ENCODE measurements at regions not wholly inside any gene's neighbourhood (a gene's known extent, or its start where the extent isn't known, plus 50 kb on each side); places are given as distances from the start of the nearest gene placed in this dataset.

GRCh38 chr9:28234894-28235277 is 661.6 kb upstream of the C9orf72 start:
- DNase-seq (ENCODE audit: low spot score in 2 of 2) = no peak
- Histone ChIP-seq H3K9me3 (no peaks in the 10 kb centered on the region), H3K4me3 (no peak overlapping the region), H3K4me1 (no peaks in the 10 kb centered on the region), H3K36me3 (replicated peaks) (no peaks in the 10 kb centered on the region), H3K27me3 (ENCODE audit: low read depth) (no peaks in the 10 kb centered on the region)
- in situ Hi-C loops (cut with MboI; ENCODE audit: low sequenced_read_pairs) = no loop called here

GRCh38 chr9:28249424-28249823 is 676.1 kb upstream of the C9orf72 start:
- in situ Hi-C loops (cut with MboI; ENCODE audit: low sequenced_read_pairs) = no loop called here
- no peaks in the 10 kb centered on the region for H3K9me3 ChIP-seq
- H3K27me3 ChIP-seq (ENCODE audit: low read depth) = no peaks in the 10 kb centered on the region
- no peaks in the 10 kb centered on the region for H3K4me1 ChIP-seq
- no peak for DNase-seq (ENCODE audit: low spot score in 2 of 2)
- H3K4me3 ChIP-seq = no peak overlapping the region
- H3K36me3 ChIP-seq (replicated peaks) = no peaks in the 10 kb centered on the region

- Histone ChIP-seq H3K9me3 (no peaks in the 10 kb centered on the region), H3K4me3 (no peak overlapping the region), H3K27me3 (ENCODE audit: low read depth) (no peaks in the 10 kb centered on the region), H3K4me1 (no peaks in the 10 kb centered on the region), H3K36me3 (replicated peaks) (no peaks in the 10 kb centered on the region)
- in situ Hi-C loops (cut with MboI; ENCODE audit: low sequenced_read_pairs) = no loop called here
- DNase-seq (ENCODE audit: low spot score in 2 of 2) = no peak
Observed at GRCh38 chr9:28255174-28255573, 681.9 kb upstream of the C9orf72 start.

GRCh38 chr9:28260330-28260729 is 687.0 kb upstream of the C9orf72 start:
- Histone ChIP-seq H3K9me3 (no peaks in the 10 kb centered on the region), H3K4me1 (no peaks in the 10 kb centered on the region), H3K27me3 (ENCODE audit: low read depth) (no peaks in the 10 kb centered on the region), H3K36me3 (replicated peaks) (no peaks in the 10 kb centered on the region), H3K4me3 (no peak overlapping the region)
- DNase-seq (ENCODE audit: low spot score in 2 of 2) = no peak
- in situ Hi-C loops (cut with MboI; ENCODE audit: low sequenced_read_pairs) = no loop called here

GRCh38 chr9:28264368-28264767 is 691.1 kb upstream of the C9orf72 start:
- H3K27me3 ChIP-seq (ENCODE audit: low read depth) = no peaks in the 10 kb centered on the region
- in situ Hi-C loops (cut with MboI; ENCODE audit: low sequenced_read_pairs) = no loop called here
- no peaks in the 10 kb centered on the region for H3K4me1 ChIP-seq
- H3K9me3 ChIP-seq = no peaks in the 10 kb centered on the region
- DNase-seq (ENCODE audit: low spot score in 2 of 2) = no peak
- H3K4me3 ChIP-seq = no peak overlapping the region
- H3K36me3 ChIP-seq (replicated peaks) = no peaks in the 10 kb centered on the region

- Histone ChIP-seq H3K27me3 (ENCODE audit: low read depth) (no peaks in the 10 kb centered on the region), H3K9me3 (no peaks in the 10 kb centered on the region), H3K4me3 (no peak overlapping the region), H3K4me1 (no peaks in the 10 kb centered on the region), H3K36me3 (replicated peaks) (no peaks in the 10 kb centered on the region)
- DNase-seq (ENCODE audit: low spot score in 2 of 2) = no peak
- in situ Hi-C loops (cut with MboI; ENCODE audit: low sequenced_read_pairs) = no loop called here
Observed at GRCh38 chr9:28267351-28267750, 694.1 kb upstream of the C9orf72 start.

GRCh38 chr9:28270156-28270555 is 696.9 kb upstream of the C9orf72 start:
- in situ Hi-C loops (cut with MboI; ENCODE audit: low sequenced_read_pairs) = no loop called here
- DNase-seq (ENCODE audit: low spot score in 2 of 2) = no peak

GRCh38 chr9:28272127-28272526 is 698.8 kb upstream of the C9orf72 start:
- in situ Hi-C loops (cut with MboI; ENCODE audit: low sequenced_read_pairs) = no loop called here
- H3K4me1 ChIP-seq = no peaks in the 10 kb centered on the region
- H3K4me3 ChIP-seq = no peak overlapping the region
- H3K27me3 ChIP-seq (ENCODE audit: low read depth) = no peaks in the 10 kb centered on the region
- no peak for DNase-seq (ENCODE audit: low spot score in 2 of 2)
- no peaks in the 10 kb centered on the region for H3K36me3 ChIP-seq (replicated peaks)
- no peaks in the 10 kb centered on the region for H3K9me3 ChIP-seq

More at GRCh38 chr9:28270156-28270555, 696.9 kb upstream of the C9orf72 start:
- H3K27me3 ChIP-seq (ENCODE audit: low read depth) = no peaks in the 10 kb centered on the region
- H3K9me3 ChIP-seq = no peaks in the 10 kb centered on the region
- H3K36me3 ChIP-seq (replicated peaks) = no peaks in the 10 kb centered on the region
- no peaks in the 10 kb centered on the region for H3K4me1 ChIP-seq
- no peak overlapping the region for H3K4me3 ChIP-seq

GRCh38 chr9:28287455-28287854 is 714.2 kb upstream of the C9orf72 start:
- Histone ChIP-seq H3K27me3 (ENCODE audit: low read depth) (no peaks in the 10 kb centered on the region), H3K36me3 (replicated peaks) (no peaks in the 10 kb centered on the region), H3K4me1 (no peaks in the 10 kb centered on the region), H3K4me3 (no peak overlapping the region), H3K9me3 (no peaks in the 10 kb centered on the region)
- DNase-seq (ENCODE audit: low spot score in 2 of 2) = no peak
- in situ Hi-C loops (cut with MboI; ENCODE audit: low sequenced_read_pairs) = no loop called here

GRCh38 chr9:28289746-28290145 is 716.5 kb upstream of the C9orf72 start:
- in situ Hi-C loops (cut with MboI; ENCODE audit: low sequenced_read_pairs) = no loop called here

GRCh38 chr9:28293369-28294090 is 720.2 kb upstream of the C9orf72 start:
- H3K4me3 ChIP-seq = no peak overlapping the region
- DNase-seq (ENCODE audit: low spot score in 2 of 2) = no peak
- H3K4me1 ChIP-seq = no peaks in the 10 kb centered on the region
- H3K36me3 ChIP-seq (replicated peaks) = no peaks in the 10 kb centered on the region
- no peaks in the 10 kb centered on the region for H3K27me3 ChIP-seq (ENCODE audit: low read depth)
- in situ Hi-C loops (cut with MboI; ENCODE audit: low sequenced_read_pairs) = no loop called here
- no peaks in the 10 kb centered on the region for H3K9me3 ChIP-seq

More at GRCh38 chr9:28289746-28290145, 716.5 kb upstream of the C9orf72 start:
- no peaks in the 10 kb centered on the region for H3K36me3 ChIP-seq (replicated peaks)
- H3K9me3 ChIP-seq = no peaks in the 10 kb centered on the region
- H3K27me3 ChIP-seq (ENCODE audit: low read depth) = no peaks in the 10 kb centered on the region
- H3K4me1 ChIP-seq = no peaks in the 10 kb centered on the region
- H3K4me3 ChIP-seq = no peak overlapping the region
- no peak for DNase-seq (ENCODE audit: low spot score in 2 of 2)

- no peaks in the 10 kb centered on the region for H3K9me3 ChIP-seq
- in situ Hi-C loops (cut with MboI; ENCODE audit: low sequenced_read_pairs) = no loop called here
- no peaks in the 10 kb centered on the region for H3K27me3 ChIP-seq (ENCODE audit: low read depth)
- DNase-seq (ENCODE audit: low spot score in 2 of 2) = no peak
- no peaks in the 10 kb centered on the region for H3K4me1 ChIP-seq
- no peaks in the 10 kb centered on the region for H3K36me3 ChIP-seq (replicated peaks)
- H3K4me3 ChIP-seq = no peak overlapping the region
Observed at GRCh38 chr9:28301281-28301680, 728.0 kb upstream of the C9orf72 start.

- H3K4me1 ChIP-seq = no peaks in the 10 kb centered on the region
- H3K4me3 ChIP-seq = no peak overlapping the region
- no peak for DNase-seq (ENCODE audit: low spot score in 2 of 2)
- H3K36me3 ChIP-seq (replicated peaks) = no peaks in the 10 kb centered on the region
- no peaks in the 10 kb centered on the region; the same call in 1 of the 2 replicates for H3K9me3 ChIP-seq
- in situ Hi-C loops (cut with MboI; ENCODE audit: low sequenced_read_pairs) = no loop called here
- H3K27me3 ChIP-seq (ENCODE audit: low read depth) = no peaks in the 10 kb centered on the region
Observed at GRCh38 chr9:28317745-28318144, 744.5 kb upstream of the C9orf72 start.

GRCh38 chr9:28318515-28318914 is 745.2 kb upstream of the C9orf72 start:
- DNase-seq (ENCODE audit: low spot score in 2 of 2) = no peak
- no peak overlapping the region for H3K4me3 ChIP-seq
- in situ Hi-C loops (cut with MboI; ENCODE audit: low sequenced_read_pairs) = no loop called here

GRCh38 chr9:28319981-28320380 is 746.7 kb upstream of the C9orf72 start:
- no peak for DNase-seq (ENCODE audit: low spot score in 2 of 2)
- no peaks in the 10 kb centered on the region; the same call in 1 of the 2 replicates for H3K9me3 ChIP-seq
- H3K27me3 ChIP-seq (ENCODE audit: low read depth) = no peaks in the 10 kb centered on the region
- H3K36me3 ChIP-seq (replicated peaks) = no peaks in the 10 kb centered on the region
- no peak overlapping the region for H3K4me3 ChIP-seq
- in situ Hi-C loops (cut with MboI; ENCODE audit: low sequenced_read_pairs) = no loop called here
- no peaks in the 10 kb centered on the region for H3K4me1 ChIP-seq

More at GRCh38 chr9:28318515-28318914, 745.2 kb upstream of the C9orf72 start:
- Histone ChIP-seq H3K36me3 (replicated peaks) (no peaks in the 10 kb centered on the region), H3K9me3 (no peaks in the 10 kb centered on the region; the same call in 1 of the 2 replicates), H3K27me3 (ENCODE audit: low read depth) (no peaks in the 10 kb centered on the region), H3K4me1 (no peaks in the 10 kb centered on the region)

Data from HAP-1 (cell line).